H9 (cell line): ENCODE measurements at regions not wholly inside any gene's neighbourhood (a gene's known extent, or its start where the extent isn't known, plus 50 kb on each side); places are given as distances from the start of the nearest gene placed in this dataset.

Source experiments
- DNase-seq: peaks from one replicate; pipeline ENCODE4 v3.0.0-alpha.2; 2017
- H2AFZ ChIP-seq: one replicate; pipeline ENCODE4 v1.6.1; 2013; ENCODE audit warnings: mild to moderate bottlenecking, low read length, control low read depth, moderate library complexity
- H2AK5ac ChIP-seq: 2 replicates; pipeline ENCODE4 v1.6.1; 2013; ENCODE audit warnings: low read length, control low read depth, mixed read lengths; ENCODE audit not compliant: insufficient read length
- H2BK120ac ChIP-seq: one replicate; pipeline ENCODE4 v1.6.1; 2013; ENCODE audit warnings: low read depth, mild to moderate bottlenecking, low read length, control low read depth, inconsistent platforms; ENCODE audit not compliant: poor library complexity, severe bottlenecking
- H2BK12ac ChIP-seq: 2 replicates; pipeline ENCODE4 v1.6.1; 2013; ENCODE audit warnings: low read length, control low read depth, mixed read lengths, low read depth; ENCODE audit not compliant: insufficient read length
- H2BK15ac ChIP-seq: 2 replicates; pipeline ENCODE4 v1.6.1; 2013; ENCODE audit warnings: low read depth, low read length, control low read depth
- H2BK20ac ChIP-seq: one replicate; pipeline ENCODE4 v1.6.1; 2013; ENCODE audit warnings: low read depth, mild to moderate bottlenecking, low read length, control low read depth, inconsistent platforms; ENCODE audit not compliant: poor library complexity, severe bottlenecking
- H2BK5ac ChIP-seq: 2 replicates; pipeline ENCODE4 v1.6.1; 2013; ENCODE audit warnings: low read length, control low read depth, mixed read lengths; ENCODE audit not compliant: insufficient read length
- H3K14ac ChIP-seq: 2 replicates; pipeline ENCODE4 v1.6.1; 2013; ENCODE audit warnings: low read length, control low read depth; ENCODE audit not compliant: insufficient read depth
- H3K18ac ChIP-seq: 2 replicates; pipeline ENCODE4 v1.6.1; 2013; ENCODE audit warnings: low read depth, mild to moderate bottlenecking, mixed read lengths, low read length, control low read depth; ENCODE audit not compliant: insufficient read length
- H3K23ac ChIP-seq: 2 replicates; pipeline ENCODE4 v1.6.1; 2013; ENCODE audit warnings: low read length, control low read depth, mixed read lengths, low read depth; ENCODE audit not compliant: insufficient read length
- H3K23me2 ChIP-seq: 2 replicates; pipeline ENCODE4 v1.6.1; 2013; ENCODE audit warnings: low read depth, mild to moderate bottlenecking, mixed read lengths, low read length, control low read depth; ENCODE audit not compliant: insufficient read length, poor library complexity, severe bottlenecking
- H3K27ac ChIP-seq: 2 replicates; pipeline ENCODE4 v1.5.1; 2013; ENCODE audit warnings: low read length, control low read depth, mixed read lengths, low read depth; ENCODE audit not compliant: insufficient read length
- H3K27me3 ChIP-seq: 2 replicates; pipeline ENCODE4 v1.6.1; 2013; ENCODE audit warnings: low read length, control low read depth, inconsistent platforms; ENCODE audit not compliant: insufficient read depth
- H3K4ac ChIP-seq: 2 replicates; pipeline ENCODE4 v1.6.1; 2013; ENCODE audit warnings: low read depth, mild to moderate bottlenecking, control low read depth, inconsistent platforms, low read length, moderate library complexity
- H3K4me1 ChIP-seq: 2 replicates; pipeline ENCODE4 v1.6.1; 2013; ENCODE audit warnings: low read length, control low read depth, inconsistent platforms; ENCODE audit not compliant: insufficient read depth
- H3K4me2 ChIP-seq: 2 replicates; pipeline ENCODE4 v1.6.1; 2013; ENCODE audit warnings: low read length, control low read depth, mixed read lengths; ENCODE audit not compliant: insufficient read length, insufficient read depth
- H3K56ac ChIP-seq: 2 replicates; pipeline ENCODE4 v1.6.1; 2013; ENCODE audit warnings: low read depth, mild to moderate bottlenecking, mixed read lengths, low read length, control low read depth; ENCODE audit not compliant: insufficient read length
- H3K79me1 ChIP-seq: 2 replicates; pipeline ENCODE4 v1.6.1; 2013; ENCODE audit warnings: low read depth, mild to moderate bottlenecking, moderate library complexity, low read length, control low read depth, inconsistent platforms; ENCODE audit not compliant: insufficient read depth, poor library complexity, severe bottlenecking
- H3K79me2 ChIP-seq: 2 replicates; pipeline ENCODE4 v1.6.1; 2013; ENCODE audit warnings: low read length, control low read depth, inconsistent platforms; ENCODE audit not compliant: insufficient read depth
- H3K9ac ChIP-seq: 2 replicates; pipeline ENCODE4 v1.6.1; 2013; ENCODE audit warnings: low read length, control low read depth, mixed read lengths; ENCODE audit not compliant: insufficient read length; ENCODE audit errors: extremely low read depth
- H3K9me3 ChIP-seq: one replicate; pipeline ENCODE4 v1.6.1; 2013; ENCODE audit warnings: low read depth, low read length, inconsistent platforms; ENCODE audit not compliant: control insufficient read depth
- H3T11ph ChIP-seq: one replicate; pipeline ENCODE4 v1.6.1; 2013; ENCODE audit warnings: mild to moderate bottlenecking, low read length, control low read depth, inconsistent platforms
- H4K20me1 ChIP-seq: one replicate; pipeline ENCODE4 v1.6.1; 2013; ENCODE audit not compliant: control insufficient read depth, insufficient read length, insufficient read depth
- H4K5ac ChIP-seq: 2 replicates; pipeline ENCODE4 v1.6.1; 2013; ENCODE audit warnings: low read depth, mild to moderate bottlenecking, mixed read lengths, low read length, control low read depth; ENCODE audit not compliant: insufficient read length
- H4K8ac ChIP-seq: replicated peaks from 2 replicates; pipeline ENCODE4 v1.6.1; 2013; ENCODE audit warnings: low read length, control low read depth, mixed read lengths, low read depth; ENCODE audit not compliant: insufficient read length
- H4K91ac ChIP-seq: 2 replicates; pipeline ENCODE4 v1.6.1; 2013; ENCODE audit warnings: low read depth, mild to moderate bottlenecking, moderate library complexity, mixed read lengths, low read length, control low read depth; ENCODE audit not compliant: insufficient read length
- H3K27ac Mint-ChIP-seq, 3 experiments: 2 replicates in 2 of 3; 3 replicates in 1 of 3; pipeline ENCODE4 v1.8.0; 2020 to 2021; ENCODE audit warnings: mixed read lengths in 3 of 3, mild to moderate bottlenecking in 1 of 3, moderate library complexity in 1 of 3
- H3K27me3 Mint-ChIP-seq: 2 replicates; pipeline ENCODE4 v1.8.0; 2021; ENCODE audit warnings: low read depth, mild to moderate bottlenecking, moderate library complexity, mixed read lengths
- H3K36me3 Mint-ChIP-seq, 3 experiments: 2 replicates in 2 of 3; 3 replicates in 1 of 3; pipeline ENCODE4 v1.8.0; 2020 to 2021; ENCODE audit warnings: low read depth in 3 of 3, mixed read lengths in 3 of 3; ENCODE audit not compliant: insufficient read depth in 1 of 3
- H3K4me1 Mint-ChIP-seq, 2 experiments: 2 replicates each; pipeline ENCODE4 v1.8.0; 2020; ENCODE audit warnings: mixed read lengths in 2 of 2
- H3K4me3 Mint-ChIP-seq, 2 experiments: 2 replicates in 1 of 2; 3 replicates in 1 of 2; pipeline ENCODE4 v1.8.0; 2020 to 2021; ENCODE audit warnings: mild to moderate bottlenecking in 2 of 2, mixed read lengths in 2 of 2, moderate library complexity in 1 of 2
- H3K9me3 Mint-ChIP-seq, 2 experiments: 2 replicates in 1 of 2; 3 replicates in 1 of 2; pipeline ENCODE4 v1.8.0; 2020; ENCODE audit warnings: mild to moderate bottlenecking in 2 of 2, mixed read lengths in 2 of 2, moderate library complexity in 1 of 2
- CTCF ChIP-seq: fragments of 200-600 bp; sonication (generic); conservative IDR thresholded peaks from 3 replicates; pipeline ENCODE4 v1.8.0; 2021; ENCODE audit warnings: antibody characterized with exemption, mild to moderate bottlenecking
- WGBS: extraction: QIAGEN DNeasy Blood & Tissue Kit; methylation state at CpG from one replicate; pipeline ENCODE4 v1.1.7; 2013; ENCODE audit warnings: missing lambda C conversion rate, low lambda C conversion rate, mixed read lengths; ENCODE audit not compliant: insufficient read length; ENCODE audit errors: extremely low coverage; 5-methylcytosine and 5-hydroxymethylcytosine counted together

GRCh38 chr1:198906739-198907422, 268.0 kb downstream of the PTPRC start:
- no peaks in the 10 kb centered on the region for H3K9me3 Mint-ChIP-seq
- Histone ChIP-seq H4K91ac (no peak overlapping the region), H3K27me3 (no peaks in the 10 kb centered on the region), H3K4ac (no peak overlapping the region), H3T11ph (no peak overlapping the region), H3K4me2 (no peak overlapping the region), H3K14ac (no peak overlapping the region), H4K20me1 (no peaks in the 10 kb centered on the region), H3K4me1 (no peaks in the 10 kb centered on the region; the same call in 1 of the 2 replicates), H3K9me3 (no peaks in the 10 kb centered on the region), H3K27ac (no peak overlapping the region), H3K9ac (no peak overlapping the region), H2BK120ac (no peak overlapping the region), H2AK5ac (no peak overlapping the region), H2BK20ac (no peak overlapping the region), H2AFZ (no peak overlapping the region), H4K5ac (no peak overlapping the region), H3K23ac (no peak overlapping the region), H3K56ac (no peak overlapping the region), H2BK5ac (no peak overlapping the region), H3K23me2 (no peaks in the 10 kb centered on the region), H3K18ac (no peak overlapping the region), H2BK12ac (no peak overlapping the region), H3K79me1 (no peaks in the 10 kb centered on the region), H4K8ac (no peak overlapping the region), H2BK15ac (no peak overlapping the region), H3K79me2 (no peaks in the 10 kb centered on the region)
- H3K36me3 Mint-ChIP-seq = no peaks in the 10 kb centered on the region
- WGBS = no CpG with 5 or more reads among the region's 4 CpGs
- H3K27me3 Mint-ChIP-seq = no peaks in the 10 kb centered on the region
- peaks cover 13% of the 10 kb centered on the region in 2 experiments for H3K4me1 Mint-ChIP-seq
- no peak for DNase-seq
- TF ChIP-seq CTCF = no peak
- H3K4me3 Mint-ChIP-seq = no peak overlapping the region
- no peak overlapping the region; a peak in 1 of 7 replicates for H3K27ac Mint-ChIP-seq
